T-helper 2 cell treated with Interferon-gamma antibody and Interleukin-4, amounts not matched to agents 5 μg/mL and 100 μg/mL, for 36 hours (primary cell): ENCODE measurements at regions not wholly inside any gene's neighbourhood (a gene's known extent, or its start where the extent isn't known, plus 50 kb on each side); places are given as distances from the start of the nearest gene placed in this dataset.

Source experiments
- DNase-seq: peaks from one replicate; pipeline ENCODE4 v3.0.0; 2021; ENCODE audit warnings: low spot score
- H3K27ac Mint-ChIP-seq: one replicate; pipeline ENCODE4 v1.8.0; 2021; ENCODE audit warnings: mild to moderate bottlenecking, mixed read lengths
- H3K27me3 Mint-ChIP-seq: one replicate; pipeline ENCODE4 v1.8.0; 2021; ENCODE audit warnings: low read depth, mixed read lengths
- H3K36me3 Mint-ChIP-seq: one replicate; pipeline ENCODE4 v1.8.0; 2021; ENCODE audit warnings: low read depth, mixed read lengths
- H3K4me1 Mint-ChIP-seq: one replicate; pipeline ENCODE4 v1.8.0; 2021; ENCODE audit warnings: low read depth, mixed read lengths
- H3K4me3 Mint-ChIP-seq: one replicate; pipeline ENCODE4 v1.8.0; 2022; ENCODE audit warnings: mild to moderate bottlenecking, moderate library complexity, mixed read lengths
- H3K9me3 Mint-ChIP-seq: one replicate; pipeline ENCODE4 v1.8.0; 2021; ENCODE audit warnings: mixed read lengths

DNA sequence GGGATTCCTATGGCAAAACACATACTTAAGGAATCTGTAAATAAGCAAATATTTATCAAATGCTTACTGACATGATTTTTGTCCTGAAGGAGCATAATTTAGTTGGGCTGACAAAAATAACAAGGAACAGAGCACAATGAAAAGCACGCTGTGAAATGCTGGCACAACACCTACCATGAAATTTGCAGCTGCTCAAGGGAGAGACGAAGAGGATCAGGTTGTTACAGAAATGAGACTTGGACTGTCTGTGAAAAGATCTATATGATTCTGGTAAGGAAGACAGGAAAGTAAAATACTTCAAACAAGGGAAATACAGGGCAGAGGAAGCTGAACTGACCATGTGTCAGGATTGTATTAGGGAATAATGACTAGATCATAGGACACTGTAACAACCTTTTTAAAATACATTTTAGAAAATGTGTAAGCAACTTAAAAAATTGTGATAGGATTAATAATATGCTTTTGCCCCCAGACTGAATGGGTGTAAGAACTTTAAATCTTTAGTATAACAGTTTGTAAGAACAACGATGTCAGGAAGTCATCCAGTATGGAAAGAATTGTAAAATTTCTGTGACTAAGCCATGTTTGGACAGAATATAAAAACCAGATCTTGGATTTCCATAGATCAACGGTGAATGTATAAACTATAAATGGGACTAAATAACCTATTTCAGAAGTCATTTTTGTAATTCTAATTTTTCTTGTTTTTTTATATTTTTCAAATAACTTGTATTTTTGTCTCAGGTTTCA lies 1556.0 kb downstream of the EFNB2 start:
- H3K27me3 Mint-ChIP-seq: no peaks in the 10 kb centered on the region
- no peak overlapping the region for H3K27ac Mint-ChIP-seq
- H3K9me3 Mint-ChIP-seq: no peaks in the 10 kb centered on the region
- no peaks in the 10 kb centered on the region for H3K36me3 Mint-ChIP-seq
- no peak for DNase-seq
- no peak overlapping the region for H3K4me3 Mint-ChIP-seq
- H3K4me1 Mint-ChIP-seq: peaks cover 4% of the 10 kb centered on the region

DNA sequence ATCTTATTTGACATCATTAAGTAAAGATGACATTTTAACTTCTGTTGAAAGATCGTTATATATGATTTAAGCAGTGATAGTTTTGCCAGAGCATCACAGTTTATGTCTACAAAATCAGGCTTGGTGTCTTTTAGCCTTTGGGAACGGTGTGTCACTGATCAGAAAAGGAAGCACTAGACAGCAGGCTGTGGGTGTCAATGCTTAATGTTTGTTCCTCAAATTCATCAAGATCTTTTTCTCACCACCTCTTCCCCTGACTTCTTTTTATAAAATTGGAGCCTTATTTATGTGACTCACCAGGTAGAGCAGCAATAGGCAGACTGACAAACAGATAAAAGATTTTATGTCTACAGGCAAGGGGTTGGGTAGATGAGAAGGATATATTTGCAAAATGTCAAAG lies 1558.5 kb downstream of the EFNB2 start:
- Mint-ChIP-seq H3K9me3 (no peaks in the 10 kb centered on the region), H3K4me3 (no peak overlapping the region), H3K27me3 (no peaks in the 10 kb centered on the region), H3K36me3 (no peaks in the 10 kb centered on the region), H3K4me1 (no peaks in the 10 kb centered on the region), H3K27ac (no peak overlapping the region)
- DNase-seq: no peak

DNA sequence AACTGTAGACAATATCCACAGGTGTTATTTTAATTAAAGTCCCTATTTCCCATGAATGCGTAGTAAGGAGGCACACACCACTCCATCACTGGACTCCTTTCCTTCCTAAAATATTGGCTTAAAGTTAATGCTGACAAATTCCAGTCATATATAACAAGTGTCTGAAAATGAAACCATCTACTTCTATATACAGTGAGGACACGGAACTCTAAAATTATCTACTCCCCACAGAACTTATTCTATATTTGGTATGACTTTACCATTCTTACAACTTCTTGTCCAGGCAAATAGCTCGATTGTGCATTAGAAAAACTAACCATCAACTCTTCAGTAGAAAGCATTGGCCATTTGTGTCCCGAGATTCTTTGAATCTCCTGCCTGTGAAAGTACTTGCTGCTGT lies 1560.2 kb downstream of the EFNB2 start:
- Mint-ChIP-seq H3K4me1 (no peaks in the 10 kb centered on the region), H3K4me3 (no peak overlapping the region), H3K36me3 (no peaks in the 10 kb centered on the region), H3K27me3 (no peaks in the 10 kb centered on the region), H3K9me3 (no peaks in the 10 kb centered on the region), H3K27ac (no peak overlapping the region)
- no peak for DNase-seq

DNA sequence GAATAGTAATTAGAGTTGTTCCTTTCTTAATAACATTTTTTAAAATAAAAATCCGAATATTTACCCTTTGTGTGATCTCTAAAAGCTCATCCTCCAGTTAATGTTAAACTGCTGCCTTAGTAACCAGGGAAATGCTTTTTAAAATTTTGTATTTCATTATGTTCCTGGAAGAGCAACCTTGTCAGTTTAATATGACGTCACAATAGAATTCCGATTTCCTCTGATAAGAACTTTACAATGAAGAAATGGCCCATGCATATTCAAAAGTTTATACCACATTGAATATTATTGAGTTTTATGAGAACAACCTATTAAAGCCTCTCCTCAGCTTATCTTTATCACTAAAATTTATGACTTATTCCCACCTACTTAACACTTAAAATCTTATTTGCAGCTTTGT lies 1566.6 kb downstream of the EFNB2 start:
- no peaks in the 10 kb centered on the region for H3K36me3 Mint-ChIP-seq
- no peak overlapping the region for H3K27ac Mint-ChIP-seq
- no peaks in the 10 kb centered on the region for H3K27me3 Mint-ChIP-seq
- no peak overlapping the region for H3K4me3 Mint-ChIP-seq
- no peaks in the 10 kb centered on the region for H3K4me1 Mint-ChIP-seq
- H3K9me3 Mint-ChIP-seq: no peaks in the 10 kb centered on the region
- no peak for DNase-seq

DNA sequence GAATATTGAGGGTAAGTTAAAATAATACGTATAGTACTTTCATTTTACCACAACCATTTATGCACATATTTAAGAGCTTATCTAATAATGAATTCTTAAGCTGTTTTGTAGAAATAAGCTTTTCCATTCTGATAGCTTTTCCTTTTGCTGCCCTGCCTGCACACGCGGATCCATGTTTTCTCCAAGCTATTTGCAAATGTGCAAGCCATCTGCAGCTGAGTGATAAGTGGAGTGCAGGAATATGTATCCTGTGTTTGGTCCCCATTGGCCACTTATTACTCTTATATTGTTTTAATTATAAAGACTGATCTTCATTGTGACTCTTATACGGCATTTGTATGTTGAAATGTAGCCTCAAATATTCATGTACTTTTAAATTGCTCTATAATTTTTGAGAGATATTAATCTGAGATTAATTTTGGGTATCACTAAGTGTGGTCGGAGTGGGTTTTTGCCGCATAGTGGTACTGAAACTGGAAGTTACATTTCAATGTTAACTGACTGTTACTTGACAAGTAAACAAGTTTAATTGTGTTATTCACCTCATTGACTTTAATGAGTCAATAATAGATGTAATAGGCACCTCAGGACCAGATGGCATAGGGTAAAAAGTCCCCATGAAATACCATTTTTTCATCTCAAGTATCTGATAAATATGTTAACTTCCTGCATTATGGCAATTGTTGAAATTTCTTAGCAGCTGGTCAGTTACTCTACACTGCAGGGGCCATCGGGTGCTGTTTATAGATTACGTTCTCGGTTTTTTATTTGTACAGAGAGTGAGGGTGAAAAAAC lies 1567.4 kb downstream of the EFNB2 start:
- no peak for DNase-seq
- Mint-ChIP-seq H3K9me3 (no peaks in the 10 kb centered on the region), H3K27me3 (no peaks in the 10 kb centered on the region), H3K36me3 (no peaks in the 10 kb centered on the region), H3K4me1 (no peaks in the 10 kb centered on the region), H3K27ac (no peak overlapping the region), H3K4me3 (no peak overlapping the region)

DNA sequence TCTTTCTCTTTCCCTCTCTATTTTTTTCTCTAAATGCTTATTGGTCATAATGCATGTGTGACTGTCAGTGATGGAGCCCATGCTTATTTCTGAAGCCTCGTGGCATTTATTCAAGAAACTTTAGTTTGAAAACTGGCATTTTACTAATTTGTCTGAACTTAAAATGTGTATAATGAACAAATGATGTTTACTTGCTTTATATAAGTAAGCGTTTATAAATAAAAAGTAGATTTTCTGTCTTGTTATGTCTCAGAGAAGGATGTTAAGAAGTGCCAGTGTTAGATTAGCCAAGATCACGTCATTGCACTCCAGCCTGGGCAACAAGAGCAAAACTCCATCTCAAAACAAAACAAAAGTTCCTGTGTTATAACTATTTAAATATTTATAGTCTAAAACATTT lies 1568.1 kb downstream of the EFNB2 start:
- H3K27me3 Mint-ChIP-seq: no peaks in the 10 kb centered on the region
- no peaks in the 10 kb centered on the region for H3K9me3 Mint-ChIP-seq
- DNase-seq: no peak
- no peak overlapping the region for H3K4me3 Mint-ChIP-seq
- H3K4me1 Mint-ChIP-seq: no peaks in the 10 kb centered on the region
- H3K36me3 Mint-ChIP-seq: no peaks in the 10 kb centered on the region
- no peak overlapping the region for H3K27ac Mint-ChIP-seq

DNA sequence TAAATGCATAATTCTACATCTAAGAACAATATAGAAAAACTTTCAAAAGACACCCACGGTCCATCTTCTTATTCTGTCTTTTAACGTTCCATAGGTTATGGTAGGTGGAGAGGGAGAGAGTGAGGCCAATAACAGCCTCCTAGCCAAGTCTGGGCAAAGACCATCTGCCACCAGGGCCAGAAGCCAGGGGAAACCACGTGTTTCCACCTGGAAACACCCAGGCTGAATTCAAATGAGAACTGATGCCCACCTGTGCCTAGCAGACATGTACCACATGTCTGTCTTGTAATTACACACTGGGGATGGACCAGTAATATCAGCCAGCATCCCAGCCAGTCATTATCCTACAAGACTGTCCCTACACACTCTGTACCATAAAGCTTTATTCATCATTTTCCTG lies 1573.1 kb downstream of the EFNB2 start:
- Mint-ChIP-seq H3K36me3 (no peaks in the 10 kb centered on the region), H3K4me3 (no peak overlapping the region), H3K27ac (no peak overlapping the region), H3K27me3 (no peaks in the 10 kb centered on the region), H3K9me3 (peaks cover 3% of the 10 kb centered on the region), H3K4me1 (no peaks in the 10 kb centered on the region)
- DNase-seq: no peak

DNA sequence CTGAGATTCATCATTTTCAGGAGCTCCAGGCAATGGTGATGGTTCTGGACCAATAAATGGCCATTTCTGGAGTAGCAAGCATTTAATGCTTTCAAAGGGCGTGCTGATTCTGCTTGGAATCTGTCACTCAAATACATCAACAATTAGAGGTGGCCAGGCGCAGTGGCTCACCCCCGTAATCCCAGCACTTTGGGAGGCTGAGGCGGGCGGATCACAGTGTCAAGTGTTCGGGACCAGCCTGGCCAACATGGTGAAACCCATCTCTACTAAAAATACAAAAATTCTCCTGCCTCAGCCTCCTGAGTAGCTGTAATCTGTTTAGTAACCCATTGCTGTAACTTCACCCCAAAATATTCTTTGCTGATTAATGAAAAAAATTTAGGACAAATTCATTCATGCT lies 1574.2 kb downstream of the EFNB2 start:
- Mint-ChIP-seq H3K9me3 (peaks cover 3% of the 10 kb centered on the region), H3K27ac (no peak overlapping the region), H3K27me3 (no peaks in the 10 kb centered on the region), H3K4me3 (no peak overlapping the region), H3K4me1 (no peaks in the 10 kb centered on the region), H3K36me3 (no peaks in the 10 kb centered on the region)
- no peak for DNase-seq

DNA sequence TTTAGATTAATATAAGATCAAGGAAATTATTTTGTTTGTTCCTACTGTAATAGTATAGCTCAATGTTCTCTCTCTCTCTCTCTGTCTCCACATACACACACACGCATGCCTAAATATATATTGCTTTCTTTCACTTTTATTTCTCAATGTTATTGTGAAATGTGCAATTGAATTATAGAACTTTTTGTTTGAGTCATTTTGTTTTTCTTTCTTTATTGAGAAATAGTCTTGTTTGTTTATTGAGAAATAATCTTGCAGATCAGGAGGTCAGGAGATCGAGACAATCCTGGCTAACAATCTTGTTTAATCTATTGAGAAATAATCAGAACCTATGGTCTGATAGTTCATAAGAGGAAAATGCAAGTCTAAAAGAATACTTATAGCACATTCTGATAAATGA lies 1581.3 kb downstream of the EFNB2 start:
- no peak overlapping the region for H3K27ac Mint-ChIP-seq
- H3K9me3 Mint-ChIP-seq: no peaks in the 10 kb centered on the region
- no peaks in the 10 kb centered on the region for H3K4me1 Mint-ChIP-seq

DNA sequence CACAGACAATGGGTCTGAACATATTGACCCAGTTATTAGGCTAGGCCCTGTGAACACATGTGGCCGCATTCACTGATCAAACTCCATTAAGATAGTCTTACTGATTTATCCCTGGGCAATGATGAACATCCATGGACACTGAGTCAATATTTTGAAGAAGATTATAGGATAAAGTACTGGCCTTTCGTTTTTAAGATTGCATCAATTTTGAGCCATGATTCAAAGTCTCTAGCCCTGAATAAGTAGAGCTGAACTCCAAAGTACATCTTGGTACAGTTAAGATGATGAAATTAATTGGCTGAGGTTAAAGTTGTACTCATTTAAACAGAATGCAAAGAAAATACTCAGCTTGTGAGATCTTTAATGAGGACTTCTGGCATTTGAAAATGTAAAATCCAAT lies 1581.9 kb downstream of the EFNB2 start:
- H3K27me3 Mint-ChIP-seq: no peaks in the 10 kb centered on the region
- no peaks in the 10 kb centered on the region for H3K36me3 Mint-ChIP-seq
- no peak overlapping the region for H3K27ac Mint-ChIP-seq
- no peak overlapping the region for H3K4me3 Mint-ChIP-seq
- DNase-seq: no peak
- H3K9me3 Mint-ChIP-seq: no peaks in the 10 kb centered on the region
- H3K4me1 Mint-ChIP-seq: no peaks in the 10 kb centered on the region

More for the DNA sequence above, 1581.3 kb downstream of the EFNB2 start:
- Mint-ChIP-seq H3K36me3 (no peaks in the 10 kb centered on the region), H3K4me3 (no peak overlapping the region), H3K27me3 (no peaks in the 10 kb centered on the region)
- DNase-seq: no peak

DNA sequence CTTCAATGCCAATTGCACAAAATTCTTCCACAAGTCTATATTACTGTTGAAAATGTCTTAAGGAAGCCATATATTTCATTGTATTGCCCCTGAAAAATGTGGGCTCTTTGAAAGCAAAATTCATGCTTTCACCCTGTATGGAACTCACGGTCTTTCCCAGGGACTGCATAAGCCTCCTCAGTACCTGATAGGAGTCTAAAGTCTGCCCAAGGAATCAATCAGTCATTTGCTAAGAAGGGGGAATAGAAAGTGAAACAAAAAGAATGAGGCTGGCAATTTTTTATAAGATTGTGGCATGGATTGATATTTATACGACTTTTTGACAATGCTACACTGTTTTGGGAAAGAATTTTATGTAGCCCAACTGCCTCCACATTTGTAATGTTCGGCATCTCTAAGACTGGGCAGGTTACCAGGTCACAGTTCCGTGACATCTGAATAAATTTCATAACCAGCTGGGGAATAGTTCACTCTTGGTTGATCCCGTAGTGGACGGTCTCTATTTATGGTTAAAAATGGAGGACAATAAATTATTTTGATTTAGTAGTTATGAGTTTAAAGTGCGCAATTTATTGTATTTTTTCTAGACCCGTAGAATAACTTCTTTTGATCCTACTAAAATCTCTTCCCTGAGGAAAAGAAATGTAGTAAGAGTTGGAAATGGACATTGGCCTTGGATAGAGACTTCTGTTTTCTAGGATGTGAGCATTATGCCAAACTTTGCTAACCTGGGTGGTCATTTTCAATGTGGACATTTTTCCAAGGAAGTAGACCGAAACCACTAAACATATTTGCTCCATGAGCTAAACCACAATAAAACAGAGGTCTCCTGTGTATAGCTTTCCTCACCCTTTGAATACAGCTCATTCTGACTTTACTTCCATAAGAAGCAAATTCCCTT lies 1585.4 kb downstream of the EFNB2 start:
- Mint-ChIP-seq H3K36me3 (no peaks in the 10 kb centered on the region), H3K4me3 (no peak overlapping the region), H3K27me3 (no peaks in the 10 kb centered on the region), H3K4me1 (no peaks in the 10 kb centered on the region), H3K27ac (no peak overlapping the region), H3K9me3 (no peaks in the 10 kb centered on the region)
- DNase-seq: no peak

DNA sequence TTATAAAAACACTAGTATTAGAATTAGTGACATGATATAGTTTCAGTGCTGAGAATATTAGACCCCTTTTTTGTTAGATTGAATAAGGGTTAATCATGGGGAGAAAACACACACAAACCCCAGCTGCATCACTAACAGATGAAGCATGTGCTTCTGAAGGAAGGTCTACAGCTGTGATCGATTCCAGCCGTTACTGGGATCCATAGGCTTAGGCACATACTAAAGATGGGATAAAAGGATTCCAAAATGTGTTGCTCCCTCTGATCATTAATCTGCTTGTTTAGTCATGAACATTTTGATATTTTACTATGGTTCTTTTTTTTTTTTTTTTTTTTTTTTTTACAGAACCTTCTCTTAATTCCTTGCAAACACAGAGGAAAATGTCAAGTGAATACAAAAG lies 1591.3 kb downstream of the EFNB2 start:
- Mint-ChIP-seq H3K4me1 (no peaks in the 10 kb centered on the region), H3K27me3 (no peaks in the 10 kb centered on the region), H3K4me3 (no peak overlapping the region), H3K9me3 (no peaks in the 10 kb centered on the region), H3K36me3 (no peaks in the 10 kb centered on the region), H3K27ac (no peak overlapping the region)
- DNase-seq: no peak

DNA sequence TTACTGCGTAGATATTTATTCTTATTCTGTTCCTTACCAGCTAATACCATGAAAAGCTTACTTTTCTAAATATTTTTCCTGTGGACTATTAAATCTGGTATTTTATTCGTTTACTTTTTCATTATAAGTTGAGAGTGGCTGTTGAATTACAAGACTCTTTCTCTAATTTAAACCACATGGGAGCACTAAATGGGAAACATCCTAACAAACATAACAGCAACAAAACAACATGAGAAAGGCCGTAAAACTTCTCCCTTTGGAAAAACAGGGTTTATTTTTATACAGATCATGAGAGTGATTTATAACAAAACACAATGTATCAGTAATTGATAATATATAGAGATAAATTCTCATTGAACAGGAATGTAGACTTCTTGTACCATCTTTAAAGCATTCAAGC lies 1592.1 kb downstream of the EFNB2 start:
- Mint-ChIP-seq H3K27ac (no peak overlapping the region), H3K4me3 (no peak overlapping the region), H3K36me3 (no peaks in the 10 kb centered on the region), H3K27me3 (no peaks in the 10 kb centered on the region), H3K9me3 (no peaks in the 10 kb centered on the region), H3K4me1 (no peaks in the 10 kb centered on the region)
- no peak for DNase-seq

DNA sequence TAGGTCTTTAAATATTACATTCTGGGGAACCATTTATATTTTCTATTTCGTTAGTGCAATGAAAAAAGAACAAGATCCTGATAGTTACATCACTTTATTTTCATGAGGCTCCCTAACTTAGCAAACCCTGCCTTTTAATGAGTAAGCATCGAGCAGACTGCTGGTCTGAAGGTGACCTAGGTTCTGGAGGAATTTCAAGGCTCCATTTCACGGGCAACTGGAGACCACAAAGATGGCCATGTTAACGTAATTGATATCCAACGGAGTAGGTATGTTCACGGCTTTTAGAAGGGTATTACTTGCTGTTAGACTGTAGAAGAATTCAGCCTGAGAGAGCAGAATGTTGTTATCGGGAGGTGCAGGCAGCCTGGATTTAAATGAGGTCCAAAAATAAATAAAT lies 1597.6 kb downstream of the EFNB2 start:
- Mint-ChIP-seq H3K27ac (no peak overlapping the region), H3K36me3 (no peaks in the 10 kb centered on the region), H3K9me3 (no peaks in the 10 kb centered on the region), H3K27me3 (no peaks in the 10 kb centered on the region), H3K4me1 (no peaks in the 10 kb centered on the region), H3K4me3 (no peak overlapping the region)
- no peak for DNase-seq
